GM19455 (cell line): ENCODE measurements at regions not wholly inside any gene's neighbourhood (a gene's known extent, or its start where the extent isn't known, plus 50 kb on each side); places are given as distances from the start of the nearest gene placed in this dataset.

ENCODE experiments used
- ATAC-seq: cut with Tn5 transposase; IDR thresholded peaks from one replicate; pipeline ENCODE4 v1.9.1; 2021; ENCODE audit not compliant: unreplicated experiment

DNA sequence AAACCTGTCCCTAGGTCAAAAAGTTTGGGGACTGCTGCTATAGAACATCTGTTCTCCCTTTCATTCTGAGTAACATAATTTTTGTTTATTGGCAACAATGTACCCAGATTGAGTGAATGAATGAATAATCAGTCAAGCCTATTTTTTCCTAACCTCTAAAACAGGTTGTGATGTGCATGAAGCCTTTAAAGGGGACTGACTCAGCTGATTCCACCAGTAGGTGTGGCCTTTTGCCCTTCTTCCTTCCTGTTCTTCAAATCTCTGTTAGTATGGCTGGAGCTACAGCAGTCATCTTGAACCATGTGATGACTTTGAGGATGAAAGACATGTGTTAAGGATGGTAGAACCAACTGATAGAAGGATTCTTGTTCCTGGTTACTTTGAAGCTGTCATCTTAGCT, 476.1 kb downstream of the NUF2 start:
- ATAC-seq: no peak

DNA sequence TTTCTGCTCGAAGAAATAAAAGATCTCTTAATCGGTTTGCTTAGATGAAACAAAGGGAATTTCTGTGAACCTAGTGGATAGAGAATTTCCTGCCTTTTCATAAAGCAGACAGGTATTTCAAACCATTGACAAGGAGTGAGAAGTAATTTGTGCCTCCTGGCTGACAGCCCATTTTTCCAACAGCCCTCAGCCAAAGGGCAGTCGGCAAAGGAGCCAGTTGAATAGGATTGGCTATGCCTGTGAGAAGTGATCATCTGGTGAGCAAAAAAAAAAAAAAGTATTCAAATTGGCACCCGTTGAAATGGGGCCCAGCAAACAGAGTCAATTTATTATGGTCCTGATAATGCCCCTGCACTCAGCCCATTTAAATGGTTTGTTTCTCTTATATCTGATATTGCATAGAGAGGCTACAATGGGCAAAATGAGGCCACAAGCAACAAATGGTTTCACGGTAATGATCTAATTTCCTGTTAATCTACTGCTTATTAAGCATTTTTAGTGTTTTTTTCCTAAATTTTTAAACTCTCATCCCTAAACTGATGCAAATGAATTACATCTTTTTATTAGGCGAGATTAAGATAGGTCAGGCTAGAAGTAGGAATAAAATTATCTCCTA, 477.5 kb downstream of the NUF2 start:
- no peak for ATAC-seq

DNA sequence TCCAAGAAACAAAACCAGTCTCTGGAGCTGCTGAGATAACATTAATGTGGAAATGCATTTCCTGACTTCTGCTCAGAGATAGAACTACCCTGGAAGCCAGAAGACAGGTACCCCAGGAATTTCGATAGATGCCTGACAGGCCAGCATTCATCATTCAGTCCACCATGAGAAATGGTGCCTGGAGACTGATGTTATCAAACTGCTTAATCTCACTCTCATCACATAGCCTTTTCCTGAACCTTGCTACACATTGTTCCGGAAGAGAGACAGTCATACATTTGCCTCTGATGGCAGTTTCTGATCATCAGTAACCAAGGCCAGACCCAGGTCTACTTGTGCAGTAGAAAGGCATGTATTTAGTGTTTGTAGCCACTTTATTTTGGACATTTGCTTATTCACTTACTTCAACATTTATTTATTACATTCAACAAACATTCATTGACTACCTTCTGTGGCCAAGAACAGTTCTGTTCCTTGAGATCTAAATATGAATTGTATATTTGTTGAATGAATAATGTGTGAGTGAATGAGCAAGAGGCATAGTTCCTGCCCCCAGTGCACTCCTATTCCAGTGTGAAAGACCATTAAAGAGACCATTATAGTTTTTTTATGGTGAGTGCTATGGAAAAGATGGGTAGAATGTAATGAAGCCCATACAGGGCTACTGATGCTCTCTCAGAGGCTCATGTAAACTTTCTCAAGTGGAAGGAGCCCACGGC, 485.7 kb downstream of the NUF2 start:
- ATAC-seq: no peak

DNA sequence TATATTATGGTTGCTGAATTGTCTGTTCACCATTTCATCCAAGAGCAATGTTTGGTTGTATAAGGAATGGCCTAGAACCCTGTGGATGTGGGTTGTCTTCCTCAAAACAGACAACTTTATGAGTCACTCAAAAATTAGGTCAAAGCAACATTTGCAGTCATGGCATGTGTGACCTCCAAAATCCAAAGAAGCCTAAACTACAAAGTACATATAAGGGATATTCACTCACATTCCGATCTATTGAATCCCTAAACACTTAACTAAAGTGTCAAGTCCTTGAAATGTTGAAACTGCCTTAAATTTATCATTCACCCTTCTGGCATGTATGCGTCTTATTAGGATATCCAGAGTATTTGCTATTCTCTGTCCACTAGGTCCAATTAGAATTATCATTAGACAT, 491.5 kb downstream of the NUF2 start:
- ATAC-seq: no peak

DNA sequence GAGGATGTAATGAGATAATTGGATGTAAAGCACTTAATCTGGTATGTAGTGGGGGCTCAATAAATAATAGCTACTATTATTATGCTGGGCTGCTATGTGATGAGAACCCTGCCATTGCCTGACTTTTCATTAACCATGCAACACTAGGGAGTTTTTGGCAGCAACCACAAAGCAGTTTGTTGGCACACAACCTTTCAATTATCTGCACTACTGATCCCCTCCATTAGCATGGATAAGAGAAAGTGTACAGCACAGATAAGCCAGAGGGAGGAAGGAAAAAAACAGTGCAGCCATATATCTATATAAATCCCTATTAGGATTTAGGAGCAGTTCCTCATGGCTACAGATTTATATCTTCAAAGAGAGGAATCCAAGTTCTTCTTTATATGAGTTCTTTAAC, 498.5 kb downstream of the NUF2 start:
- ATAC-seq: no peak

- ATAC-seq: no peak
These were observed 499.0 kb downstream of the NUF2 start for GRCh38 chr1:163820766-163821165.

DNA sequence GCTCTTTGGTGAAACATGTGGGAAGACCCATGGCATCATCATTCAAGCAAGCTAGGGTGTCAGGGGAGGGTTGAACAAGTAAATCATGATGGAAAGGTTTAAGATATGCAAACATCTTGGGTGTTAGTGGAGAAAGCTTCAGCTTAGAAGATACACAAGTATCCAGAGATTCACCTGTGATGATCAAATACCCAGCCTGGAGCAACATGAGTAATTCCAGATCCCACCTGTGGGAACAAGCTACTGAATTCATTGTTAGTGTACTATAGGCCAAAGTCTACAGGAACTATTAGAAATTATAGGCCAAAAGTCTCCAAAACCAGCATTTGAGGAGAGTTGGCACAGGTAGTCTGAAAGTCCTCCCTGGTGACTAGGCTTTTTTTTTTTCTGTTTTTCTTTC, 499.9 kb downstream of the NUF2 start:
- no peak for ATAC-seq

GRCh38 chr1:163823017-163823416, 501.3 kb downstream of the NUF2 start:
- no peak for ATAC-seq

- no peak for ATAC-seq
These were observed 502.3 kb downstream of the NUF2 start for GRCh38 chr1:163824006-163824405.

DNA sequence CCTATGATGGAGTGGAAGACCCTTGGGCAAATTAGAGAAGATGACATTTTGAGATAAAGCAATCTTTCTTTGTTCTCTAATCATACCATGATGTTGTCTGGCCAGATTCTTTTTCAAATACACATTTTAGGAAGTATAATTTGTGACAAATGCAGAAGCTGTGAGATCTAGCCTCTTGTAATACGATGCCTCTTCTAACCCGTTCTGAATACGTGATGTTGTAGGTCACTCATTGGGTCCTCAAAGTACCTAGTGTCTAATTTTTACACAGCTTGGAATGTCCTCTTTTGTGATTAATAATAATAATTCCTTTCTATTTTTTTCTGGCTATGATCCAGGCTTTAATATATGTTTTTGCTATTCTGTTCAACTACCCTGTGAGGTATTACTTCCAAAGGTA, 502.7 kb downstream of the NUF2 start:
- no peak for ATAC-seq

DNA sequence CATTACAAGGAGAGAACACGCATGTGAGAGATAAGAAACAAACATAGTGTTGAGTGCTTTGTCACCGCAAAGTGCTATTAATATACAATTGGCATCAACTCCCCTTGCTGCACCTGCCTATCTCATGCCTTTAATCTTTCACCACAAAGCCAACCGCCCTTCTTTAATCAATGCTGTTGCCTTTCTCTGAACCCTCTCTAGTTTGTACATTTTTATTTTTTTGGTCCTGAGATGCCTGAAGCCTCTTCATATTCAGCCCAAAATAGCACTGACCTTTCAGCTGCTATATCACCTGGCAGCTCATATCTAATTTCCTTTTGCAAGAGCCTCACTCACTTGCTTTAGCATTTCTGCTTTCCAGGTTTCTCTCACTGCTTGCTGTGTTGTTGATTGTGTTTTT, 504.7 kb downstream of the NUF2 start:
- ATAC-seq: no peak

DNA sequence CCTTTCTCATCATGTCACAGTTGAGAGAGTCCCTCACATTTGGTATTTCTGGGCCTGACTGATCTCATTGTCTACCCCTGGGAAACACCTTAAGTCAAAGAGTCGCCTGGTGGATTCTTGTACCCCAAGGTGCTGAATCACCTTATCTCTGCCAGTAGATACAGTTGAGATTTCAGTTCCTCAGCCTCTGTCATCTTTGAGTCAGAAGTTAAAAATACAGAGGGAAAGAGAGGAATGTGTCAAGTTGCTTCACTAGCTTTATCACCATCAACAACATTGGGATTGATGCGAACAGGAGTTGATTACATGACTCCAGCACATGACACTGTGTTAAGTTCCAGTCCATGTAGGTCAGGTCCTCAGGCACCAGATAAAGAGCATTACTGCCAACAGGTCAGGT, 513.0 kb downstream of the NUF2 start:
- ATAC-seq: no peak

- ATAC-seq: no peak
These were observed 514.7 kb downstream of the NUF2 start for GRCh38 chr1:163836481-163836880.

DNA sequence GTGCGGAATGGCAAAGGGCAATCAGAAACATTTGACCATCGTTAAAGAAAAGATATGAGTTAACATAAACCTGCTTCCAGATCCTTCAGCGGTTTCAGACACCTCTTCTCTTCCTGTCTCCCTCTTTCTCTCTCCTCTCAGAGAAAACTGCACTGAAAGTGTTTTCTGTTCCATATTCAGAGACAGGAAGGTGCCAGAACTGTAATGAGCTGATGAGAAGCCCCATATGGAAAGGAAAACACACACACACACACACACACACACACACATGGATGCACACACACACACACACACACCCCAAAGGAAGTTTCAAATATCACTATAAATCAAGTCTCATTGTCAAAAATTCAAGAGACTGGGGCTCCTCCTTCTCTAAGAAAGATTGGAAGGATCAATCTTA, 515.5 kb downstream of the NUF2 start:
- no peak for ATAC-seq

DNA sequence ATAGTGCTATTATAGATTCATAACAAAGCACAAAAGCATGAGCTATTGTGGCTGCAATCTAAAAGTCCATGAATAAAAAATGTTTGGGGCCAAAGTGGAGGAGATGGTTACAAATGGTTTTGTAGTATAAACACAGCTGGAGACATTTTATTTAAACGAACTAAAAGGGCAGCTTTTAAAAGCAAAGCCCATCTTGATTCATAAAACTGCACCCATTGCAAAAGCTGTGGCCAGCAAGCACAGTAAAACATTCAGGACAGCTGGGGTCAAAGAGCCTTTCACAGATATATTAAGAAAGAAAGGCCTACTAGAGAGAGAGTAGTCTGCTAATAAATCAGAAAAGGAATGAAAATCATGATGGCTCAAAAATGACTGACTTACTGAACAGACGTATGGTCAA, 520.8 kb downstream of the NUF2 start:
- ATAC-seq: no peak

DNA sequence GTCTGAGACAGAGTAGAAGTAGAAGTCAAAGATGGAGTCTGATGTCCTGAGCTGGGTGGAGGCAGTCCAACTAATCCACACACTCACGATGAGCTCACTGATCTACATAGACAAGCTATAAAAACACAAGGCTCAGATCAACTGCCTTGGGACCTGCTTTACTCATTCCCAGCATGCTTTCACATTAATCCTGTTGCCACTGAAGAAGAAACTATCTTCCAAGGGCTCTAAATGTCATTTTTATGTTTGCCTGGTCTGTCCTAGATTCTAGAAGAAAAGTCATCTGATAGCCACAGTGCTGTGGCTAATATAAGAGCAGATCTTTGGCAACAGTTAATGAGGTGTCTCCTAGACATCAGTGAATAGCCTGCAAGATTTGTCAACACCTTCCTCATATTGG, 522.7 kb downstream of the NUF2 start:
- no peak for ATAC-seq

DNA sequence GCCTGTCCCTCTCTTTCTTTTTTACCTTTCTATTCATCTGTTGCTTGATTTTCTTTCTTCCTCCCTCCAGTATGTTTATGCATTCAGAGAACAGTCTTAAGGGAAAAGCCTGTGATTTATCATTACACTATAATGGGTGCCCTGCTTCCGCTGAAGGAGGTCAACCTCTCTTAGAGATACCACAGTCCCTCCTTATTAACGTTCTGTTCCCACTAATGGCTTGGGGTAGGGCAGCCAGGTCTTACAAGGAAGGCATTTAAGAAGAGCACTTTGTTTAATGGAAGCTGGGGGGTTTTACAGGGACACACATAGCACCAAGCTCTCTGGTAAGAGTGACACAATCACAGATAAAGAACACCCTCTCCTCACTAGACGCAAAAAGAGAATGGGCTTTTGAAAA, 523.5 kb downstream of the NUF2 start:
- no peak for ATAC-seq

DNA sequence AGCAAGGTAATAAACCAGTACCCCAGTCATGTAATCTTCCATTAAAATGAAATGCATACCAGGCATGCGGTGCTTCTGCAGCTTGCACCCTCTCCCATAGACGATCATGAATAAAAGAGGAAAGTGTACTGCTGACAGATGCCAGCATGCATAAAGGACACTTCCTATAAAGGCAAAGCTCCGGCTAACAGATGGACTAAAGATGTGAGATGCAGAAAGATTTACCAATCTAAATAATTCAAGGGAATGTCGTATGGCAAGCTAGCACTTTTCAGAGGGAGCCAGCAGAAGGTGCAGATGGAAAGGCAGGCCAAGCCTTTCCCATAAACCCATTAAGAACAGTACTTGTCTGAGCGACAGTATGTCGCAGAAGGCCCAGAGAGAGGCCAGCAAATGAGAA, 542.0 kb downstream of the NUF2 start:
- no peak for ATAC-seq

DNA sequence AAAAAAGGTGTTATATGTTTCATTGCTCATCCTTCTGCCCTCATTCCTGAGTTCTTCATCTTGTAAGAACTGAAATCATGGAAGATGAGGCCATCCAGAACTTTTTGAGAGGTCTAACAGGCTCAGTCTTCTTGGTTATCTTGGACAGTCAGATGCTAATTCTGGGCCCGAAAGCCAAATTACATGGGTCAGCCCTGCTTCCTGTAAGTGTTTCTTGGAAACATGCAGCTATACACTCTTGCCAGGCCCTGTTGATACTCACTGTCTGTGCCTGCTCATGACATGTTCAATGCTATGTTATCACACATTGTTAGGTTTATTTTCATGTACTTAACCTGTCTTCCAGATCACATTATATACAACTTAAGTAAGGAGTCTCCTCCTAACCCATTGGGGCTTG, 542.5 kb downstream of the NUF2 start:
- no peak for ATAC-seq

- ATAC-seq: no peak
These were observed 544.8 kb downstream of the NUF2 start for GRCh38 chr1:163866564-163866963.

DNA sequence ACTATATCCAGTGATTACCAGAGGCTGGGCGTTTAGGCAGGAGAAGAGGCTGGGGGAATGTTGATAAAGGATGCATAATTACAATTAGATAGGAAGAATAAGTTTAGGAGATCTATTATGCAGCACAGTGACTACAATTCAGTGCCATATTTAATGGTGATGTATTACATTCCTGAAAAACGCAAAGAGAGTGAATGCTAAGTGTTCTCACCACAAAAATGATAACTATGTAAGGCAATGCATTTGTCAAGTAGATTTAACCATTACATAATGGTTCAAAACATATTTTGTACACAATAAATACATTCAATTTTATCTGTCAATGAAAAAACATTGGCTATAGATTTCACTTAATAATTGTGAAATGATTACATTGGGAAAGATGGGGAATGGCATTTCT, 548.9 kb downstream of the NUF2 start:
- ATAC-seq: no peak

- ATAC-seq: no peak
These were observed 550.3 kb downstream of the NUF2 start for GRCh38 chr1:163872067-163872466.

DNA sequence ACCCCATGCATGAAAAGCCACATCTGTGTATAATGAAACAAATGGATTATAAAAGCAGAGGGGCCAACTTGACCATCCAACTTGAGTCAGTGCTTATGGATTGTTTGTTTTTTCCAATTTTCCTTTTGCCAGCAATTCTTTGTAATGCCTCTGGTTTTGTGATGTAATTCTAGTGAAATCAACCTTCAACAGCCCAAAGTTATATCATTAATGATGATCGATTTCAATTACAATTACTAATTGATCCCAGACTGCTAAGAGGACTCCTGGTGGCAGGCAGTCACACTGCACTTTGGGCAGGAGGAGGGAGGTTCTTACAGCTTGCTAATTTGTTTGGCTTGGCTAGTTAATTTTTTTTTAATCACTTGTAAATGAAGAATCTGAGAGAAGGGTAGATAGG, 552.3 kb downstream of the NUF2 start:
- no peak for ATAC-seq
